Epithelial cell of proximal tubule (primary cell): ENCODE measurements at regions not wholly inside any gene's neighbourhood (a gene's known extent, or its start where the extent isn't known, plus 50 kb on each side); places are given as distances from the start of the nearest gene placed in this dataset.
A peak's percentile ranks its signal among the peaks of the same experiment; 100 is the strongest.

ENCODE experiments used
- DNase-seq: peaks from one replicate; pipeline ENCODE4 v3.0.0-alpha.2; 2011; ENCODE audit warnings: low read depth
- H3K4me3 ChIP-seq: 2 replicates; pipeline ENCODE4 v1.5.1; 2011; ENCODE audit warnings: low read depth, mild to moderate bottlenecking, low read length
- TF ChIP-seq, protein P1 (sequence below): conservative IDR thresholded peaks from 2 replicates; pipeline ENCODE4 v1.5.1; 2012; ENCODE audit warnings: low read depth, mild to moderate bottlenecking, low read length

DNA sequence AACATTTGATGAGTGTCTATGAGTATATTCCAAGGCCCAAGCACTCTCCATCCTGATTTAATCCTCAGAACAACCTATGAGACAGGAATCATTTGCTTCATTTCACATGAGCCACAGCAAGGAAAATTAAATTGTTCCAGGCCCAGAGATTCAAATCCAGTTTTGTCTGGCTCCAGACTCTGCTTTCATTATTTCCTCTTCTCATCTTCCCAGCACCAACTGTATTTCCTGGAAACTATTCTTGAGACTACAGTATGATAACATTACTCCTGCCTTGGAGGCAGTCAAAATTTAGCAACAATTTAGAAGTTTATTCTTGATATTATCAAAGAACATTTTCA lies 194.5 kb downstream of the ZNF608 start:
- TF ChIP-seq, protein P1, sequence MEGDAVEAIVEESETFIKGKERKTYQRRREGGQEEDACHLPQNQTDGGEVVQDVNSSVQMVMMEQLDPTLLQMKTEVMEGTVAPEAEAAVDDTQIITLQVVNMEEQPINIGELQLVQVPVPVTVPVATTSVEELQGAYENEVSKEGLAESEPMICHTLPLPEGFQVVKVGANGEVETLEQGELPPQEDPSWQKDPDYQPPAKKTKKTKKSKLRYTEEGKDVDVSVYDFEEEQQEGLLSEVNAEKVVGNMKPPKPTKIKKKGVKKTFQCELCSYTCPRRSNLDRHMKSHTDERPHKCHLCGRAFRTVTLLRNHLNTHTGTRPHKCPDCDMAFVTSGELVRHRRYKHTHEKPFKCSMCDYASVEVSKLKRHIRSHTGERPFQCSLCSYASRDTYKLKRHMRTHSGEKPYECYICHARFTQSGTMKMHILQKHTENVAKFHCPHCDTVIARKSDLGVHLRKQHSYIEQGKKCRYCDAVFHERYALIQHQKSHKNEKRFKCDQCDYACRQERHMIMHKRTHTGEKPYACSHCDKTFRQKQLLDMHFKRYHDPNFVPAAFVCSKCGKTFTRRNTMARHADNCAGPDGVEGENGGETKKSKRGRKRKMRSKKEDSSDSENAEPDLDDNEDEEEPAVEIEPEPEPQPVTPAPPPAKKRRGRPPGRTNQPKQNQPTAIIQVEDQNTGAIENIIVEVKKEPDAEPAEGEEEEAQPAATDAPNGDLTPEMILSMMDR: no peak
- no peak for DNase-seq
- H3K4me3 ChIP-seq: no peak overlapping the region

DNA sequence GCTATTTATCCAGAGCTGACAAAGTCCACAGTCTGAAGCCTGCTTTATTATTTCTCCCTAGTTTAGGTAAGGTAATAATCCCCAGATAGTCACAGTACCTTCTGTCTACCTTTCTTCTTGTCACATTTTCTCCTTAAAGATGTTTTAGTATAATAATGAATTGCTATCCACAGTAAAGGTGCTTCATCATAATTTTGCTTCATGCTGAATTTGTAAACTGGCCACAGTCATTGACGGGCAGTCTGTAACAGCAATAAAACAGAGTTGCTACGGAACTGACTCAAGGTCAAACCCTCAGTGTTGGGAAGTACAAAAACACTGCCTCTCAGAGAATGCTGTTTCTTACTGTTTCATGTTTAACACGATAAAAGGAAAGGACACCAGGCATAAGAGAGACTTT lies 195.7 kb downstream of the ZNF608 start:
- no peak overlapping the region for H3K4me3 ChIP-seq
- TF ChIP-seq, protein P1: no peak
- no peak for DNase-seq

DNA sequence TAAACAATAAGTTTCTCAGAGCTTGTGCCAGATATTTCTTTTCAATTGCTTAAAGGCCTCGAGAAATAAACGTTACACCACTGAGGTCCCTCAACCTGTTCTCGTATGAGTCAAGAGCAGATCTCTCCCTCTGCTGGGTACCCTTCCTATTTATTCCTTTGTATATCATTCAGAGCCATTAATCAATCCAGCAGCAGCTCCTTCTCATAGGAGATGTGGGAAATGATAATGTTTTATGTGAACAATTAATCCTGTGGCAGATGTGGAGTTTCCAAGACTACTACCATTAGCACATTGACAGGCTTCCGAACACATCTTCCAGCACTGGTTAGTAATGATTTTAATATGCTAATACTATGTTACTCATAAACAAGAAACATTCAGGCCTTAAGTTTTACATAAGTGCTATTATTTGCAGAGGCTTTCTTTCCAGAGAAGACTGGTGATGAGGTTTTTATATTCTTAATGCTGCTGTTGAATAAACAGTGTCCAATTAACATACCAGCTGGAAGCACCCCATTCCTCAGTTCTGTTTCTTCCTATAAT lies 196.5 kb downstream of the ZNF608 start:
- no peak for DNase-seq
- TF ChIP-seq, protein P1: no peak

DNA sequence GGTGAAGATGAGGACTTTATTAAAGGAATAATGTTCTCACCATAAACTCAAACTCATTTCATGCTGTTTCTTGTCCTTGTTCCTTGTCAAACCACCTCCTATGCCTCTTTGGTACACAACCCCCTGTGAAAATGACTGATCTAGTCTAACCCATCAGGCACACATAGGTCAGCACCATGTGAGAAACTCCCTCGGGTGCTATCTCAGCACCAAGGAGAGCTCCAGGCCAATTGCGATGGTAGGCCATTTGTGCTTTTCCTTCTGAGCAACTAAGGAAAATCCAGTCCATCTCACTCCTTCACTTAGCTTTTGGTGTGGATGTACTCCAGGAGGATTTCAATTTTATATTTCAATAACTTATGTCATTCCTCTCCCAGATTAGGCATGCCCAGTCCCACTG lies 199.8 kb downstream of the ZNF608 start:
- H3K4me3 ChIP-seq: no peak overlapping the region
- TF ChIP-seq, protein P1: no peak
- no peak for DNase-seq

More for the DNA sequence above, 196.5 kb downstream of the ZNF608 start:
- H3K4me3 ChIP-seq: no peak overlapping the region

DNA sequence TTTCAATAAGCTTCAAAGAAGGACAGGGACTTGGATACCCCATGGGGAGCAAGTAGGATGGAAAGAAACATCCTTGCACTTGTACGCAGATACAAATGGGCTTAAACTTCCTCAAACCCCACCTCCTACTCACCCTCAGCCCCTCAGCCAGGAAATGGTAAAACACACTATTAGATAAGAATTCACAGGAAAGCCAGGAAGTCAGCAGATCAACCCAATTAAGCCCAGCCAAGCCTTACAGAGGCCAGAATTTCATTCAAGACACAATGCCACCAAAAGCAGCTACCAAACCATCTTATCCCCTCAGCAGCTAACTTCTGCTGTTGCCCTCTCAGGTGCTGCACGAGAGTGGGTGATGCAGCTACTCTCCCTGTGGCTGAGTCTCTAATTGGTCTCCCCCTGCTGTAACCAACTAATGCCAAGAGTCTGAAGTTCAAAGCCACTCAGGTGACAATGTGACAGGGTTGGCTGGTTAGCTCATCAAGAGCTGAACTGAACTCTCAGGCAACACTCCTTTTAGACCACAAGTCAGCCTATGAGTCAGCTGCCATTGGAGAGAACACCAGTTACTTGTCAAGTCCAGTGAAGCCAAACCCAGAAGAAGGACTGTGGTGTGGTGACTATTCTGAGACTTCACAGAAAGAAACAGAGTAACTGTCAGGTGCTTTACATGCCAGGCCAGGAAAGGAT lies 201.9 kb downstream of the ZNF608 start:
- H3K4me3 ChIP-seq: no peak overlapping the region
- TF ChIP-seq, protein P1: no peak
- peak; percentile 48 for DNase-seq

DNA sequence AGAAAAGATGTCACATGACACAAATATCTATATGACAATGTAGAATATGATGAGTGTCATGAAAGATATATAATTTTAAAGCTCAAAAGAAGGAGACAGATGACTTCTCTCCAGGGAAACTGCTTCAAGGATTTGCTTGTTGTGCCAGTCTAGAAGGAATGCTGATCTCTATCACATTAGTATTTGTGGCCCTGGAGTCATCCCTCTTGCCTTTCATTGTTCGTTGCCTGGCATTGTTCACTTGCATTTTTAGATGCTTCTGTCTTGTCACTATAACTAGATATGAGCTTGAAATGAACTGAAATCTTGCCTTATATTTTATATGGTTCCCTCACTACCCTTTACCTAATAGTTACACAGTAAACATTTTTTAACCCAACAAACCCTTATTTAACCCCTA lies 207.5 kb downstream of the ZNF608 start:
- DNase-seq: no peak
- H3K4me3 ChIP-seq: no peak overlapping the region
- TF ChIP-seq, protein P1: no peak

DNA sequence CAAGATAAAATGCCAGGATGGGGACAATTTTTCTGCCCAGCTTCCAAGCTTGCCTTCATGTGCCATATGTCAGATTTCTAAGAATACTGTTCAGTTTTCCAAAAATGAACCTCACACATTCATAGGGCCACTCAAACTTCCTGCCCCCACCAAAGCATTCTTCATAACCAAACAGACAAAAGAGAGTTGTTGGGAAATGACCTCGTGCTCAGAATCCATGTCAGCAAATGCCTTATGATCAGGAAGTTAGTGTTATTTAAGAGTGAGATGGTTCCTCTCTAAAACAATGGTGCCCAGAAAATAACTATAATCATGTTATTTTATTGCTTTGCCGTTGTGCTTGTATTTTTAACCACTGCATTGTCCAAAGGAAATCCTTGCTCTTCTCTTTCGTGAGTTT lies 208.2 kb downstream of the ZNF608 start:
- no peak overlapping the region for H3K4me3 ChIP-seq
- DNase-seq: no peak
- TF ChIP-seq, protein P1: no peak
